ENCODE measurements at regions not wholly inside any gene's neighbourhood (a gene's known extent, or its start where the extent isn't known, plus 50 kb on each side); places are given as distances from the start of the nearest gene placed in this dataset.

DNA sequence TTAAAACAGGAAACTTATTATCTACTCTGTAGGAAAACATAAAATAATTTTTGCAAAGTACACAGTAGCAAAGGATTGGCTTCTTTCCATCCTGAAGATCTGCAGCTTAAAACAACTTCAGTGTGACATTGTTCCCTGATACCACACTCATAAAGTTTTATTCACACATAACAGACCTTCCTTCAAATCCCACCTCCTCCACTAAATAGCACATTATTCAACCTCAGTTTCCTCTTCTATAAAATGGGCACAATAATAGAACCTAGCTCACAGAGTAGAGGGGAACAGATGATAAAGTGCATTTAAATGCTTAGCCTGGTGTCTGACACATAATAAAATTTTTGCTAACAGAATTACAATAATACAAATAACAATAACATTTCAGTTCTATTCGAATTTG is 250.4 kb upstream of the RBBP8 start:
- TF ChIP-seq, protein P1, sequence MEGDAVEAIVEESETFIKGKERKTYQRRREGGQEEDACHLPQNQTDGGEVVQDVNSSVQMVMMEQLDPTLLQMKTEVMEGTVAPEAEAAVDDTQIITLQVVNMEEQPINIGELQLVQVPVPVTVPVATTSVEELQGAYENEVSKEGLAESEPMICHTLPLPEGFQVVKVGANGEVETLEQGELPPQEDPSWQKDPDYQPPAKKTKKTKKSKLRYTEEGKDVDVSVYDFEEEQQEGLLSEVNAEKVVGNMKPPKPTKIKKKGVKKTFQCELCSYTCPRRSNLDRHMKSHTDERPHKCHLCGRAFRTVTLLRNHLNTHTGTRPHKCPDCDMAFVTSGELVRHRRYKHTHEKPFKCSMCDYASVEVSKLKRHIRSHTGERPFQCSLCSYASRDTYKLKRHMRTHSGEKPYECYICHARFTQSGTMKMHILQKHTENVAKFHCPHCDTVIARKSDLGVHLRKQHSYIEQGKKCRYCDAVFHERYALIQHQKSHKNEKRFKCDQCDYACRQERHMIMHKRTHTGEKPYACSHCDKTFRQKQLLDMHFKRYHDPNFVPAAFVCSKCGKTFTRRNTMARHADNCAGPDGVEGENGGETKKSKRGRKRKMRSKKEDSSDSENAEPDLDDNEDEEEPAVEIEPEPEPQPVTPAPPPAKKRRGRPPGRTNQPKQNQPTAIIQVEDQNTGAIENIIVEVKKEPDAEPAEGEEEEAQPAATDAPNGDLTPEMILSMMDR (IDR thresholded peaks at IDR 0.05): no peak
- TF ChIP-seq POLR2A (IDR thresholded peaks at IDR 0.05): no peak

All from Peyer's patch (tissue), 4 donors.